Sigmoid colon (tissue), 6 donors: ENCODE measurements at regions not wholly inside any gene's neighbourhood (a gene's known extent, or its start where the extent isn't known, plus 50 kb on each side); places are given as distances from the start of the nearest gene placed in this dataset.

ENCODE experiments used
- DNase-seq: peaks from one replicate; pipeline ENCODE4 v3.0.0-alpha.2; 2019
- H3K27ac ChIP-seq, 4 donors: fragments of 200-600 bp; sonication (generic); one replicate each; pipeline ENCODE4 v1.5.1; 2016 to 2019; ENCODE audit warnings: mild to moderate bottlenecking in 1 of 4
- H3K27me3 ChIP-seq, 3 donors: fragments of 200-600 bp; sonication (generic); one replicate each; pipeline ENCODE4 v1.5.1; 2019; ENCODE audit warnings: mild to moderate bottlenecking in 1 of 3
- H3K36me3 ChIP-seq, 4 donors: fragments of 200-600 bp; sonication (generic); one replicate each; pipeline ENCODE4 v1.5.1; 2016 to 2019
- H3K4me1 ChIP-seq, 4 donors: fragments of 200-600 bp; sonication (generic); one replicate each; pipeline ENCODE4 v1.5.1; 2017 to 2019
- H3K4me3 ChIP-seq, 4 donors: fragments of 200-600 bp; sonication (generic); one replicate each; pipeline ENCODE4 v1.5.1; 2017 to 2019; ENCODE audit warnings: mild to moderate bottlenecking in 2 of 4, moderate library complexity in 1 of 4
- H3K9me3 ChIP-seq, 4 donors: fragments of 200-600 bp in 3 of 4; sonication (generic) in 3 of 4; one replicate each; pipeline versions ENCODE4 v1.5.1 to v1.6.1; 2013 to 2019
- EP300 ChIP-seq, 4 donors: sonication (generic); formaldehyde crosslinking; IDR thresholded peaks; one replicate each; pipeline ENCODE4 v1.6.1; 2017; ENCODE audit warnings: antibody characterized with exemption in 4 of 4
- POLR2A ChIP-seq, 2 donors: fragments of 450-650 bp; IDR thresholded peaks; one replicate each; pipeline ENCODE4 v1.6.1; 2016; ENCODE audit warnings: antibody characterized with exemption in 2 of 2, mild to moderate bottlenecking in 2 of 2, moderate library complexity in 2 of 2
- POLR2AphosphoS5 ChIP-seq, 4 donors: sonication (generic); formaldehyde crosslinking; IDR thresholded peaks; one replicate each; pipeline ENCODE4 v1.6.1; 2017; ENCODE audit warnings: antibody characterized with exemption in 4 of 4
- WGBS, 2 donors: extraction: QIAGEN DNeasy Blood & Tissue Kit; methylation state at CpG; one replicate each; pipeline ENCODE4 v1.1.7; 2013; 5-methylcytosine and 5-hydroxymethylcytosine counted together
- intact Hi-C: fragments of 100-400 bp; cut with DNase I; formaldehyde crosslinking; loops from one replicate; pipeline ENCODE4 v1.15.1; 2023
- TF ChIP-seq, protein P1 (sequence below), 4 experiments: fragments of 450-650 bp in 3 of 4; fragments of 200-600 bp in 1 of 4; IDR thresholded peaks; one replicate each; pipeline ENCODE4 v1.5.1; 2016 to 2019; ENCODE audit warnings: antibody characterized with exemption in 4 of 4, mild to moderate bottlenecking in 3 of 4, moderate library complexity in 2 of 4
- donor health status: healthy with polysubstance abuse.
- donor health status: healthy.

DNA sequence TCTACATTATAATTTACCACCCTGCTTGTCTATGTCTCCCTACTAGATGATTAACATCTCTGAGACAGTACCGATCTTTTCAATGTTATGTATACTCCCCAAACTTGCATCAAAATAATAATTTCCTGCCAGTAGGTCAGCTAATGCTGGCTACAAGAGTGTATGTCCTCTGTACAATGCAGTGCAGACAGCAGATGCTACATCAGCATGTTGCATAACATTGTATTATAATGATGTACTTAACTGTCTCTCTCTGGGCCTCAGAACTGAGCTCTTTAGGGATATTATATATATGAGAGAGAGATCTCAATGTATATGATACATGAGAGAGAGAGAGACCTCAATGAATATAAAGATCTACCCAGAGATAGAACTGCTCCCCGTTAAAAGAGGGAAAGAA, 456.6 kb downstream of the SHQ1 start:
- no peak overlapping the region for H3K27ac ChIP-seq

DNA sequence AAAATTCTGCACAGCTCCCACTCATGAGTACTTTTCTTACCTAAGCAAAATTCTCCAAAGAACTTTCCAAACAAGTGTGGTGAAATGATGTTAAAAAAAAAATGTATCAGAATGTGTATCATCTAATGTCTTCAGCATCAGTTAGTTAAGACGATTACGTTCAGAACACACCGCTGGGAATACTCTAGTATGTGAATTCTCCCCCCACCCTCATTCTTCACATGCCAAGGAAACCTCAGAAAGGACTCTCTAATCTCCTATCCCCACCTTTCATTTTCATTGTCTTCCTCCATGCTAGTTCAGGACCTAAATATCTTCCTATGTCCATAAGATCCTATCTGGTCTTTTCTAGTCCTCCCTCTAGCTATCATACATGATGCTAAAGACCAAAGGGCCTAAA, 457.4 kb downstream of the SHQ1 start:
- peaks cover 0 to 61% (median 28%) of the 10 kb centered on the region in 4 donors for H3K4me1 ChIP-seq
- H3K36me3 ChIP-seq, result no peaks in the 10 kb centered on the region
- WGBS, 2 donors, result 90 to 94% methylated on average over 3 of the region's 3 CpGs
- H3K4me3 ChIP-seq, result no peak overlapping the region
- no peaks in the 10 kb centered on the region for H3K27me3 ChIP-seq
- no peak overlapping the region for H3K27ac ChIP-seq
- intact Hi-C loops, result no loop called here
- TF ChIP-seq POLR2AphosphoS5 (IDR thresholded peaks at IDR 0.05) (no peak), POLR2A (IDR thresholded peaks at IDR 0.05) (no peak), EP300 (IDR thresholded peaks at IDR 0.05) (no peak)
- TF ChIP-seq, protein P1, sequence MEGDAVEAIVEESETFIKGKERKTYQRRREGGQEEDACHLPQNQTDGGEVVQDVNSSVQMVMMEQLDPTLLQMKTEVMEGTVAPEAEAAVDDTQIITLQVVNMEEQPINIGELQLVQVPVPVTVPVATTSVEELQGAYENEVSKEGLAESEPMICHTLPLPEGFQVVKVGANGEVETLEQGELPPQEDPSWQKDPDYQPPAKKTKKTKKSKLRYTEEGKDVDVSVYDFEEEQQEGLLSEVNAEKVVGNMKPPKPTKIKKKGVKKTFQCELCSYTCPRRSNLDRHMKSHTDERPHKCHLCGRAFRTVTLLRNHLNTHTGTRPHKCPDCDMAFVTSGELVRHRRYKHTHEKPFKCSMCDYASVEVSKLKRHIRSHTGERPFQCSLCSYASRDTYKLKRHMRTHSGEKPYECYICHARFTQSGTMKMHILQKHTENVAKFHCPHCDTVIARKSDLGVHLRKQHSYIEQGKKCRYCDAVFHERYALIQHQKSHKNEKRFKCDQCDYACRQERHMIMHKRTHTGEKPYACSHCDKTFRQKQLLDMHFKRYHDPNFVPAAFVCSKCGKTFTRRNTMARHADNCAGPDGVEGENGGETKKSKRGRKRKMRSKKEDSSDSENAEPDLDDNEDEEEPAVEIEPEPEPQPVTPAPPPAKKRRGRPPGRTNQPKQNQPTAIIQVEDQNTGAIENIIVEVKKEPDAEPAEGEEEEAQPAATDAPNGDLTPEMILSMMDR (IDR thresholded peaks at IDR 0.05), result no peak
- H3K9me3 ChIP-seq, result no peaks in the 10 kb centered on the region
- no peak for DNase-seq

More for the DNA sequence above, 456.6 kb downstream of the SHQ1 start:
- DNase-seq, result no peak
- no peak for TF ChIP-seq POLR2A (IDR thresholded peaks at IDR 0.05)
- TF ChIP-seq, protein P1 (IDR thresholded peaks at IDR 0.05), result no peak
- Histone ChIP-seq H3K27me3 (no peaks in the 10 kb centered on the region), H3K9me3 (no peaks in the 10 kb centered on the region), H3K36me3 (no peaks in the 10 kb centered on the region), H3K4me1 (peaks cover 0 to 64% (median 31%) of the 10 kb centered on the region in 4 donors), H3K4me3 (no peak overlapping the region)
- intact Hi-C loops, result no loop called here
- WGBS, 2 donors, result 67 to 79% methylated on average over 2 of the region's 2 CpGs

DNA sequence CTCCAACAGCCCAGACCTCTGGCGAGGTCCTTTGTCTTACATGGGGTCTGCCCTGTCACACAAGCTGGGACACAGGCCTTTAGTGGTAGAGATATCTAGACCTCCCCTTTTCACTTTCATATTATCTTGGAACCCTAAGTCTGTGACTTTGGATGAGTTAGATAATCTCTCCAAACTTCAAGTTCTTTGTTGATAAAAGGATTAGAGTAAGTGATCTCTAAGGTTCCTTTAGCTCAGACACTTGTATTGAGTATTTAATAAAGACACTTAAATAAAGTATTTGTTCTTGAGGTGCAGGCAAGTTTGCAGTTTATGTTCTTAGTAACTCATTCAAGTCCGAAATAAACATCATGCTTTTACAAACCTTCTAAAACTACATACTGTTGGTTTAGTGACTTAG, 459.6 kb downstream of the SHQ1 start:
- H3K27me3 ChIP-seq, result no peaks in the 10 kb centered on the region
- no peak for DNase-seq
- no peak for TF ChIP-seq POLR2A (IDR thresholded peaks at IDR 0.05)
- TF ChIP-seq, protein P1 (IDR thresholded peaks at IDR 0.05), result no peak
- no peak for TF ChIP-seq POLR2AphosphoS5 (IDR thresholded peaks at IDR 0.05)
- TF ChIP-seq EP300 (IDR thresholded peaks at IDR 0.05), result no peak
- no peak overlapping the region for H3K27ac ChIP-seq
- no peak overlapping the region for H3K4me3 ChIP-seq
- 89 to 90% methylated on average over 2 of the region's 2 CpGs for WGBS, 2 donors
- H3K36me3 ChIP-seq, result no peaks in the 10 kb centered on the region
- H3K4me1 ChIP-seq, result peaks cover 0 to 62% (median 35%) of the 10 kb centered on the region in 4 donors
- intact Hi-C loops, result no loop called here
- H3K9me3 ChIP-seq, result no peaks in the 10 kb centered on the region

DNA sequence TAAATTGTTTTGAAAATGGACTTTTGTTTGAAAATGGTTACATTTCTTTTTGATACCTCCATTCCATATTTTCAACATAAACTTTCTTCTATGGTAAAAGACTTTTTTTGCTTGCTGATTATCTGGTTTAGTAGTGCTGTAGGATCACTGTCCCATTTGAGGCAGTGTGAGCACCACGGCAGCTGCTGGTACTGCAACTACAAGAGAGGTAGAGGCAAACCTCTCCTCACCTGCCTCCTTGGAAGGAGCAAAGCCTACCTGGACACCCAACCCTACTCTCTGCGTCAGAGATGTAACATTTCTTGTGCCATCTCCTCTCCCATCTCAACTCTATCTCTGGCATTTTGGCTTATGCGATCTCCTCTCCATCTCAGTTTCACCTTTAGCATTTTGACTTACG, 460.1 kb downstream of the SHQ1 start:
- DNase-seq, result no peak
- Histone ChIP-seq H3K27me3 (no peaks in the 10 kb centered on the region), H3K9me3 (no peaks in the 10 kb centered on the region), H3K4me1 (peaks cover 0 to 62% (median 40%) of the 10 kb centered on the region in 4 donors), H3K27ac (no peak overlapping the region), H3K36me3 (no peaks in the 10 kb centered on the region), H3K4me3 (no peak overlapping the region)
- no peak for TF ChIP-seq EP300 (IDR thresholded peaks at IDR 0.05)
- no peak for TF ChIP-seq POLR2A (IDR thresholded peaks at IDR 0.05)
- TF ChIP-seq POLR2AphosphoS5 (IDR thresholded peaks at IDR 0.05), result no peak
- TF ChIP-seq, protein P1 (IDR thresholded peaks at IDR 0.05), result no peak
- intact Hi-C loops, result no loop called here
- WGBS, 2 donors, result 91 to 93% methylated on average over 4 of the region's 4 CpGs

DNA sequence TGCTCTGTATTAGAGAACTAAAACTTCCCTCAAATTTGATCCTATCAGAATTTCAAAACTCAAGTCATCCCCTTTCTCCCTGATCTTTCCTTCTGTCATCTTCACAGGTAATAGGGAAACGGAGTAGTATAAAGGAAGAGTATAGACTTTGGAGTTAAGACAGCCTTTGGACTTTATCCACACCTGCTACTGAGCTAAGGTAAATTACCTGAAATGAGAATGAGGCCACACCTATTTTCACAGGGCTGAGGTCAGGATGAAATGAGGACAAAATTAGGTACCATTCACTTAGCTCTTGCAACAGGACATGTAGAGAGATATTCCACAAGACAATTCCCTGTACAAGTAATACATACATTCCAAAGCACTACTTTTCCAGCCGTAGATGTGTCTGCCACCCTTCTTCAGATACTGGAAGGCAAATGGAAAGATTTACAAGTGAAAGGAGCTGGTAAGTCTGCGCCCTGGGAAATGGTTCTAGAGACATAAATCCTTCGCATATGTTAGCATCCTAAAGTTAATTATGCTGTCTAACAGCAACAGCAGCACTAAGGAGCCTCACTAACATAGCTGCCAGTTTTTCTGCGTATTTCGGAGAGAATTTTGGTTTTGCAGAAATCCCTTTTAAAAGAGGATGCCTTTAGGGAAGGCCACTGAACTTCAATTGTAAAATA, 461.8 kb downstream of the SHQ1 start:
- no peak overlapping the region for H3K4me3 ChIP-seq
- no peaks in the 10 kb centered on the region for H3K36me3 ChIP-seq
- WGBS, 2 donors, result 26 to 78% methylated on average over 6 of the region's 6 CpGs
- peaks cover 0 to 61% (median 39%) of the 10 kb centered on the region in 4 donors for H3K4me1 ChIP-seq
- intact Hi-C loops, result no loop called here
- no peaks in the 10 kb centered on the region for H3K9me3 ChIP-seq
- TF ChIP-seq, protein P1 (IDR thresholded peaks at IDR 0.05), result no peak
- no peak for TF ChIP-seq EP300 (IDR thresholded peaks at IDR 0.05)
- no peak for TF ChIP-seq POLR2AphosphoS5 (IDR thresholded peaks at IDR 0.05)
- TF ChIP-seq POLR2A (IDR thresholded peaks at IDR 0.05), result no peak
- no peak overlapping the region for H3K27ac ChIP-seq
- no peak for DNase-seq
- no peaks in the 10 kb centered on the region for H3K27me3 ChIP-seq
